GM12891 (cell line): ENCODE measurements at regions not wholly inside any gene's neighbourhood (a gene's known extent, or its start where the extent isn't known, plus 50 kb on each side); places are given as distances from the start of the nearest gene placed in this dataset.

Experiments
- POLR2A ChIP-seq: IDR thresholded peaks from 2 replicates; pipeline ENCODE4 v1.6.1; 2011; ENCODE audit warnings: low read depth, low read length, control low read depth
- POLR2AphosphoS5 ChIP-seq: IDR thresholded peaks from 2 replicates; pipeline ENCODE4 v1.6.1; 2011; ENCODE audit warnings: low read depth, low read length, control low read depth

DNA sequence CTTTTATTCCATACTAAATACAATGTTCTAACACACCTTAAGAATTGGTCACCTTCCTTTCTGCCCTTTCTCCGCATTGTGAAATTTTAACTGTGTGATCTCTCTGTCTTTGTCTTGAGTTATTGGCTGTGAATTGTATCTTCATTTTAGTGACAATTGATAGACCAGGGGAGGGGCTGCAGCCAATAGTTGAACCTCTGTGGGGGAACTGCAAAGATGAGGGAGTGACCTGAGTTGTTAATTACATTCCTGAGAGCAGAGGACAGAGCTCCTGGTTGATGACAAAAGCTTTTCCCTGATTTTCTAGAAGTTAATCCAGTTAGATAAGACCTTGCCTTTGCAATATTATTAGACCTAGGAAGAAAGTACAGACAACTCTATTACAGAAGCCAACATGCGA is 1535.7 kb downstream of the BRINP3 start:
- TF ChIP-seq POLR2A (no peak), POLR2AphosphoS5 (no peak)
